ENCODE measurements at regions not wholly inside any gene's neighbourhood (a gene's known extent, or its start where the extent isn't known, plus 50 kb on each side); places are given as distances from the start of the nearest gene placed in this dataset.
"Not testable (repeated sequence)": the region's sequence is repeated elsewhere in the genome, so short reads cannot be mapped to it uniquely, and the experiment has no call there.

DNA sequence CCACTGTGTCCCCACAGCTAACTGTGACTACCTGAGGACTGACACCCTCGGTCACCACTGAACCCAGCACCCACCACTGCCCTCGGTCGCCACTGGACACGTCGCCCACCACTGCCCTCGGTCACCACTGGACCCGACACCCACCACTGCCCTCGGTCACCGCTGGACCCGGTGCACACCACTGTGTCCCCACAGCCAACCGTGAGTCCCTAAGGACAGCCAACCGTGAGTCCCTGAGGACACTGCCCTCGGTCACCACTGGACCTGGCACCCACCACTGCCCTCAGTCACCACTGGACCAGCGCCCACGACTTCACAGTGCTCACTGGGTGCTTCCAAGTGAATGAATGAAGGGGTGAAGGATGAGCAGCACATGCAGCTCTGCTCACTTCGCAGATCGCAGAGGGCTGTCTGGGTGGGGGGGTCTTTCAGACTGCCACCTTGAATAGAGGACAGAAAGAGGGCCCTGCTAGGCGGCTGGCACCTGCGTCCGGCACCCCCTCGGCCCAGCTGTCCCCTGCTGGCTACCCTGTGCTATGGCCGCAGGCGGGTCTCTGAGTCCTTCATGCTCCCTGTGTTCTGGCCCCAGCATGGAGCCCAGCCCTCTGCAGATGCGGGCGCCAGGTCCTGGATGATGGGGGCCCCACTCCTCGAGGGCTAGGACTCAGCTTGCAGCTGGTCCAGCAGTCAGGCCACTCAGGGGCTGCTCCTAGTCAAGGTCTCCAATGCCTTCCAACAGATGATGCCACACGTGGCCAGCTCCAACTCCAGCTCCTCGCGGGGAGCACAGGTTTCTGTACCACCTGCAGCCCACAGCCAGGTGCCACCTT, 51.4 kb upstream of the GPC1 start:
- DNase-seq, result no peak

- no peak for DNase-seq
Measured at GRCh38 chr2:240384711-240385450, 50.6 kb upstream of the GPC1 start.

DNA sequence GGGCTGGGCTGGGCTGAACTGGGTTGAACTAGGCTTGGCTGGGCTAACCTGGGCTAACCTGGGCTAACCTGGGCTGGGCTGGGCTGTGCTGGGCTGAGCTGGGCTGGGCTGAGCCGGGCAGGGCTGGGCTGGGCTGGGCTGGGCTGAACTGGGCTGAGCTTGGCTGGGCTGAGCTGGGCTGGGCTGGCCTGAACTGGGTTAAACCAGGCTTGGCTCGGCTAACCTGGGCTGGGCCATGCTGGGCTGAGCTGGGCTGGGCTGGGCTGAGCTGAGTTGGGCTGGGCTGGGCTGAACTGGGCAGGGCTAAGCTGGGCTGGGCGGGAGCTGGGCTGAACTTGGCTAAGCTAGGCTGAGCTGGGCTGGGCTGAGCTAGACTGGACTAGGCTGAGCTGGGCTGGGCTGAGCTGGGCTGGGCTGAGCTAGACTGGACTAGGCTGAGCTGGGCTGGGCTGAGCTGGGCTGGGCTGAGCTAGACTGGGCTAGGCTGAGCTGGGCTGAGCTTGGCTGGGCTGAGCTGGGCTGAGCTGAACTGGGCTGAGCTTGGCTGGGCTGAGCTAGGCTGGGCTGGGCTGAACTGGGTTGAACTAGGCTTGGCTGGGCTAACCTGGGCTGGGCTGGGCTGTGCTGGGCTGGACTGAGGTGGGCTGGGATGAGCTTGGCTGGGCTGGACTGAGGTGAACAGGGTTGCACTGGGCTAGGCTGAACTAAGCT, 49.9 kb upstream of the GPC1 start:
- DNase-seq, result not testable (repeated sequence)

Data from NCI-H187 (cell line).